ENCODE measurements at regions not wholly inside any gene's neighbourhood (a gene's known extent, or its start where the extent isn't known, plus 50 kb on each side); places are given as distances from the start of the nearest gene placed in this dataset.
"Not testable (repeated sequence)": the region's sequence is repeated elsewhere in the genome, so short reads cannot be mapped to it uniquely, and the experiment has no call there.

DNA sequence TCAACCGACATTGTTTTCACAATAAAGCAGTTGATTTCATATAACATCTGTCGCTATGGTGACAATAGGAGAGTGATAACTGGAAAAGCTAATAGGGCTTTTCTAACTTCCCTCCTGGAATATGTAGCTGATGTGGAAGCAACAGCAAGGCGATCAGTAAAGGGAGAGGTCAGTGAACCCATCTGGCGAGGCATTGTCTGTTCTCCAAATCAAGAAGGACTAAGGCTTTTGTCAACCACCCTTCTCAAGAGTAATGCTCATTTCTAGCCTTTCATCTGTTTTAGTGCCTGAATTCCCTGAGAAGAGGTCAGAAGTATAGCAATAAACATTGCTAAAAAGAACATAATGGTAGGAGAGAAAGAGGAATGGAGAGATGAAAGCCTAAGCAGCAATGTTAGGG lies 201.3 kb downstream of the AKAP7 start:
- DNase-seq (ENCODE audit: insufficient read length, low spot score), result no peak
- no peak for FAIRE-seq

GRCh38 chr6:131346896-131347295 lies 211.6 kb downstream of the AKAP7 start:
- not testable (repeated sequence) for DNase-seq (ENCODE audit: insufficient read length, low spot score); FAIRE-seq

GRCh38 chr6:131348572-131348971 lies 213.3 kb downstream of the AKAP7 start:
- DNase-seq (ENCODE audit: insufficient read length, low spot score) (no peak), FAIRE-seq (no peak)

- no peak for FAIRE-seq
These were observed 213.9 kb downstream of the AKAP7 start for GRCh38 chr6:131349199-131349598.

GRCh38 chr6:131353106-131353505 lies 217.8 kb downstream of the AKAP7 start:
- no peak for FAIRE-seq
- no peak for DNase-seq (ENCODE audit: insufficient read length, low spot score)

More at GRCh38 chr6:131349199-131349598, 213.9 kb downstream of the AKAP7 start:
- DNase-seq (ENCODE audit: insufficient read length, low spot score), result no peak

DNA sequence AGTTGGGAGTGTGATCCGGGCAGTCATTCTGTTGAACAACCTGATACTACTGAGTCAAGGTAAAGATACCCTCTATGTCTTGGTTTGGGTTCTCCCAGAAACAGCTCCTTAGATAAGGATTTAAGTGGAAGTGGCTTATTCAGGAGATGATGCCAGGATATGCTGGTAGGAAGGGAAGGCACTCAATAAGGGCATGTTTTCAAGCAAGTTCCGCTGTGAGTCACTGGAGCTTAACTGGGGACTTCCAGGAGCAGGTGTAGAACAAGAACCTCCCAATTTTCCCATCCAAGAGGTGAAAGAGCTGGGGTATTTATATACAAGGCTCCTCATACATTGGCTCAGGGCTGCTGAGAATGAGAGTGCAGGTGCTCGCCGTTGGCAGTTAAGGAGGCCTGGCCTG lies 218.6 kb downstream of the AKAP7 start:
- DNase-seq (ENCODE audit: insufficient read length, low spot score) (no peak), FAIRE-seq (no peak)

- FAIRE-seq, result no peak
These were observed 218.7 kb upstream of the ARG1 start for GRCh38 chr6:131354356-131354755.

DNA sequence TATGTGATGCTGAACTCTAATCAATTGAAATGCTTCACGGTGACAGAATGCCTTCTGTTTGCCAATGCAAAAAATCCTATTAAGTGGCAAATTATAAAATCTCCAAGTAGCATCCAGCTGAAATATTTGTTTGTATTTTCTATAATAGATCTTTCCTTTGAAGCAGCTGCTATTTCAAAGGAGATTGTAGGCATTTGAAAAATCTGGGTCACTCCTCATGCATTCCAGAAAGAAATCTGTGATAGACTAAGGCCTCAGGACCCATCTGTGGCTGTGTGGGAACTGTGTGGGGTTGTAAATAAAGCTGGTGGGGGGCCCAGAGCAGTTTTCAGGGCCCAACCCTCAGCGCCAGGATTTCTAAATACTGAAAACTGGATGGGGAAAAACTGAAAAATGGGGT lies 216.9 kb upstream of the ARG1 start:
- DNase-seq (ENCODE audit: insufficient read length, low spot score) (no peak), FAIRE-seq (no peak)

More at GRCh38 chr6:131354356-131354755, 218.7 kb upstream of the ARG1 start:
- DNase-seq (ENCODE audit: insufficient read length, low spot score), result no peak

- FAIRE-seq (no peak), DNase-seq (ENCODE audit: insufficient read length, low spot score) (no peak)
These were observed 215.5 kb upstream of the ARG1 start for GRCh38 chr6:131357501-131357900.

DNA sequence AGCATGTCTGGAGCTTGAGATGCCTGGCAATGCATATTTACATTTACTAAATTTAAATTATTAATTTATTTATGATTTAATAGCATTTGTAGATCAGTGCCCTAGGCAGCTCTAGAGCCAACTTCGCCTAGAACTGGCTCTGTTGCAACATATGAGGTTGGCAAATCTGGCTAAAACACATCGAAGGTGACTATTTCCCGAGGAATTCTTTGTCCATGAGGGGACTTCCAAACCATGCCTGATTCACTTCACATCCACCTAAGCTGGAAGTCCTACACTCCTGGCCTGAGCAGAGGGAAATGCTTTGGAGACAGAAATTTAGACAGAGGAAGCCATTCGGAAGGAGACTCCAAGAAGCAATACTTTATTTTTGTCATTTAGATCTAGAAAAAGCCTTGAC lies 211.0 kb upstream of the ARG1 start:
- DNase-seq (ENCODE audit: insufficient read length, low spot score) (no peak), FAIRE-seq (no peak)

GRCh38 chr6:131362696-131363095 lies 210.3 kb upstream of the ARG1 start:
- DNase-seq (ENCODE audit: insufficient read length, low spot score) (no peak), FAIRE-seq (no peak)

GRCh38 chr6:131363947-131364834 lies 208.8 kb upstream of the ARG1 start:
- FAIRE-seq (no peak), DNase-seq (ENCODE audit: insufficient read length, low spot score) (no peak)

DNA sequence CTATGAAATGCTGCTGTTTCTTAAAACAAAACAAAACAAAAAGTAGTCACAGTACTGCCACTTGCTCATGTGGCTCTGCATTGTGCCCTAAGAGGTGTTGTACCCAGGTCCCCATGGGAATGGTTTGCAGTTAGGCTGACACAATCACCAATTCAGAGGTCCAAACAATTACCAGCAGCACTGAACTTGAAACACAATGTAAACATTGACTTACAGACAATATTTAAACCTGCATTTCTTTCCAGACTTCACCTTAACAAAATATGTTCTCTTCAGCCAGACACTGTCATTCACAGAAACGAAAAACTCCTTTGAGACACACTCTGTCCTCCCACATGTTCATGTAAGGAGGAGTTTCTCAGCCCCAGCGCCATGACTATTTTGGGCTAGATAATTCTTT lies 206.8 kb upstream of the ARG1 start:
- no peak for FAIRE-seq
- no peak for DNase-seq (ENCODE audit: insufficient read length, low spot score)

DNA sequence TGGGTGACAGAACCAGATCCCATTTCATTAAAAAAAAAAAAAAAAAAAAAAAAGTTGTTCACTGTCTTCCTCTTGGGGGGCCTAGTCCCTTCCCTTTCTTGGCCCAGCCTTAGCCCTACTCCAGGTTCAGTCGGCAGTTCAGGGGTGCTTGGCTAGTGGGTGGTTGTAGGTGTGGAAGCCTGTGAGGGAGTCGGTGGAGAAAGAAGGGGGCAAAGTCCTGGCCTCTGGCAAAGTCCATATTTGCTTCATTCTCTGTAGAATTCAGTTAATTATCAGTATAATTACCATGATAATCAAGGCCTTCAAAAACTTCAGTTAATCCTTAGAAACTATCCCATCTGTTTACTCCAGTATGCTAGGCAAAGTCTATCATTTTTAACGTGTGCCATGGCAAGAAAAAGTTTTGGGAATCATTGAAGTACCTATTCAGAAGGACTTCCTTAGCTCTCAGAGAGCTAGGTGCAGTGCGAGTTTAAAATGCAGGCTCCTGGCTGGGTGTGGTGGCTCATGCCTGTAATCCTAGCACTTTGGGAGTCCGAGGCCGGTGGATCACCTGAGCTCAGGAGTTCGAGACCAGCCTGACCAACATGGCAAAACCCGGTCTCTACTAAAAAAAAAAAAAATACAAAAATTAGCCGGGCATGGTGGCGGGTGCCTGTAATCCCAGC lies 205.7 kb upstream of the ARG1 start:
- DNase-seq (ENCODE audit: insufficient read length, low spot score) (no peak), FAIRE-seq (no peak)

DNA sequence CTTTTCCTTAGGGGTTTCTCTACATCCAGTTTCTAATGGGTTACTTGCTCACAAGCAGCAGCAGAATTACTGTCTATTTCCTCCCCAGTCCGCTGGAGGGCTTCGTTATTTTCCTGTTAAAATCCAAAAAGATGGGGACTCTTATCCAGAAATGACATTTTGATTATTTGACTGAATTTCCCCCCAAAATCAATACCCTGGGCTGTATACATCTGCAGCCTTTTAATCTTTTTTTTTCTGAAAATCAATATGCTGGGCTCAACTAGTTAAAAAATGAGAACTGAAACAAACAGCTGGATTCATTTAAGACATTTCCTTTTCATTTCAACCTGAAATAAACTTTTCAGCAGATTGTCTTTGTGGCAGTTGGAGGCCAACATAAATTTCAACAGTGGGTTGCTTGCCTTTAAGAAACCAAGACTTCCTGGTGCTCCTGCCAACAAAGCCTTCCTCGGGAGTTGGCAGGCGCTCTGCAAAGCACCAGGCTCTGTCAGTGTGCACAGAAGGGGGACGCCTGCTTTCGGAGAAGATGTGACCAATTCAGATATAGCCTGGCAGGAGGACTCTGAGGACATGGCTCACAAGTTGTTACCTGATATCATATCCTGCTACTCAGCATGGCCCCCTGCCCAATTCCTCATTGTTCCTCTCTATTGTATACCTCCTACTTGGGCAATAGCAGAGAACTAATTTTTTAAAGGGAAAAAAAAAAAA lies 204.7 kb upstream of the ARG1 start:
- FAIRE-seq, result peak; percentile 64
- DNase-seq (ENCODE audit: insufficient read length, low spot score), result peak; percentile 14

DNA sequence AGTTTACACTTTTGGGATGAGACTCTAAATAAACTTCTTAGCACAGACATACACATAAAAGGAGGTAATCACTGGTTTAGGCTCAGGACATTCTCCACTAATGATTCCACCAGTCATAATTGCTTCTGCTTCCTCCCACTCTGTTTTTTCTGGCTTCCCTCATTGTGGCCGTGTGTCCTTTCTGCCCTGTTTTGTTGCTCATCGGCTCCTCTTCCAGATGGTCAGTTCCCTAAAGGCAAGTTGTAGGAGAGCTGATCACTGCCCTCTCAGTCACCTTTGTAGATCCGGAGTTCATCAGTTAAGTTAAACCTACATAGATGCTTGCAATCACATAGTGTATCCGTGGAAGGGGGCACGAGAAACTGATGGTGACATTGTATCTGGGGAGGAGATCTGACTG lies 200.5 kb upstream of the ARG1 start:
- DNase-seq (ENCODE audit: insufficient read length, low spot score) (no peak), FAIRE-seq (no peak)

GRCh38 chr6:131377112-131377705 lies 195.8 kb upstream of the ARG1 start:
- DNase-seq (ENCODE audit: insufficient read length, low spot score) (no peak), FAIRE-seq (no peak)

DNA sequence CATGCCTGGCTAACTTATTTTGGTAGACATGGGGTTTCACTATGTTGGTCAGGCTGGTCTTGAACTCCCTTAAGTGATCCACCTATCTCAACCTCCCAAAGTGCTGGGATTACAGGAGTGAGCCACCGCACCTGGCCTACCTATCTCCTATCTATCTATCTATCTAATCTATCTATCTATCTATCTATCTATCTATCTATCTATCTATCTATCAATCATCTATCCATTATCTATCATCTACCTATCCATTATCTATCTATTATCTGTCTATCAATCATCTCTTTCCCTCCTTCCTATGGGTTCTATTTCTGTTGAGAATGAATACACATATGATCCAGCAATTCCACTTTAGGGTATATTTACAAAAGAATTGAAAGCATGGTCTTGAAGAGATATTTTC lies 194.2 kb upstream of the ARG1 start:
- DNase-seq (ENCODE audit: insufficient read length, low spot score) (no peak), FAIRE-seq (no peak)

- FAIRE-seq (no peak), DNase-seq (ENCODE audit: insufficient read length, low spot score) (no peak)
These were observed 193.1 kb upstream of the ARG1 start for GRCh38 chr6:131379948-131380347.

- no peak for DNase-seq (ENCODE audit: insufficient read length, low spot score)
- FAIRE-seq, result no peak
These were observed 191.8 kb upstream of the ARG1 start for GRCh38 chr6:131381052-131381708.

DNA sequence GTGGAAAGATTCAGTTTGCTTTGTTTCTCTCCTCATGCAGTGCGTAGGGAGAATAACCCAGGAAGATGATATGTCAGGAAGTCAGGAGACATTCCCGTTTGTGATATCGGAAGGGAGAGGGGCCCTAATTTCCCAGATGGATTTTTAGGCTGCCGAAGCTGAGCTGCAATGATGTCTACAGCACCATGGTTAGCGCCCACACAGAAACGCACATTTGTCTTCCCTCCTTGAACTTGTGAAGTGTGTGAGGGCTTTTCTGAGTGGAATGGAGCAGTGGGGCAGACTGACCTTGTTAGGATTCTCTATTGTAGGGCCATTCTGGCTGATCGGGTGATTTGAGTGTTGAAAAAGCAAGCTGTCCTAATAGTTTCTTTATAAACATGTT lies 191.3 kb upstream of the ARG1 start:
- FAIRE-seq (no peak), DNase-seq (ENCODE audit: insufficient read length, low spot score) (no peak)

Data from GM19239 (cell line).